ENCODE measurements at regions not wholly inside any gene's neighbourhood (a gene's known extent, or its start where the extent isn't known, plus 50 kb on each side); places are given as distances from the start of the nearest gene placed in this dataset.

DNA sequence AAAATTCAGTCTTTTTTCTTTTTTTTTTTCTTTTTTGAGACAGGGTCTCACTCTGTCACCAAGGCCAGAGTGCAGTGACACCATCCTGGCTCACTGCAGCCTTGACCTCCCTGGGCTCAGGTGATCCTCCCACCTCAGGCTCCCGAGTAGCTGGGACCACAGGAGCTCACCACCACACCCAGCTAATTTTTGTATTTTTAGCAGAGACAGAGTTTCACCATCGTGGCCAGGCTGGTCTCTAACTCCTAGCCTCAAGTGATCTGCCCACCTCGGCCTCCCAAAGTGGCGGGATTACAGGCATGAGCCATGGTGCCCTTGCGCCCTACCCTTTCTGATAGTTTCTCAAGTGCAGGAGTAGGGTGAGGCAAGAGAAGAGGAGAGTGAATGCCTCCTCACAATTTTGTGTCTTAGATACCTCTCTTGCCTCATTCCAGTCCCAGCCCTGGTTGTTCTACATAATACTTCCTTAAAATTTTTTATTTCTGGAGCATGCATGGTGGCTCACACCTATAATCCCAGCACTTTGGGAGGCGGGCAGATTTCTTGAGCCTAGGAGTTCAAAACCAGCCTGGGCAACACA, 68.2 kb upstream of the CAB39 start:
- TF ChIP-seq, protein P1, sequence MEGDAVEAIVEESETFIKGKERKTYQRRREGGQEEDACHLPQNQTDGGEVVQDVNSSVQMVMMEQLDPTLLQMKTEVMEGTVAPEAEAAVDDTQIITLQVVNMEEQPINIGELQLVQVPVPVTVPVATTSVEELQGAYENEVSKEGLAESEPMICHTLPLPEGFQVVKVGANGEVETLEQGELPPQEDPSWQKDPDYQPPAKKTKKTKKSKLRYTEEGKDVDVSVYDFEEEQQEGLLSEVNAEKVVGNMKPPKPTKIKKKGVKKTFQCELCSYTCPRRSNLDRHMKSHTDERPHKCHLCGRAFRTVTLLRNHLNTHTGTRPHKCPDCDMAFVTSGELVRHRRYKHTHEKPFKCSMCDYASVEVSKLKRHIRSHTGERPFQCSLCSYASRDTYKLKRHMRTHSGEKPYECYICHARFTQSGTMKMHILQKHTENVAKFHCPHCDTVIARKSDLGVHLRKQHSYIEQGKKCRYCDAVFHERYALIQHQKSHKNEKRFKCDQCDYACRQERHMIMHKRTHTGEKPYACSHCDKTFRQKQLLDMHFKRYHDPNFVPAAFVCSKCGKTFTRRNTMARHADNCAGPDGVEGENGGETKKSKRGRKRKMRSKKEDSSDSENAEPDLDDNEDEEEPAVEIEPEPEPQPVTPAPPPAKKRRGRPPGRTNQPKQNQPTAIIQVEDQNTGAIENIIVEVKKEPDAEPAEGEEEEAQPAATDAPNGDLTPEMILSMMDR (IDR thresholded peaks at IDR 0.05) = no peak
- TF ChIP-seq POLR2A (IDR thresholded peaks at IDR 0.05; ENCODE audit: low read depth) (no peak), POLR2AphosphoS5 (IDR thresholded peaks at IDR 0.05) (no peak)

All from esophagus muscularis mucosa (tissue), 3 donors.